HG03097 (cell line): ENCODE measurements at regions not wholly inside any gene's neighbourhood (a gene's known extent, or its start where the extent isn't known, plus 50 kb on each side); places are given as distances from the start of the nearest gene placed in this dataset.

Experiments used
- ATAC-seq: cut with Tn5 transposase; IDR thresholded peaks from one replicate; pipeline ENCODE4 v1.9.1; 2021; ENCODE audit not compliant: unreplicated experiment, low FRiP score

- ATAC-seq, result no peak
Observed at GRCh38 chr9:108182270-108182669, 673.5 kb downstream of the ACTL7B start.

DNA sequence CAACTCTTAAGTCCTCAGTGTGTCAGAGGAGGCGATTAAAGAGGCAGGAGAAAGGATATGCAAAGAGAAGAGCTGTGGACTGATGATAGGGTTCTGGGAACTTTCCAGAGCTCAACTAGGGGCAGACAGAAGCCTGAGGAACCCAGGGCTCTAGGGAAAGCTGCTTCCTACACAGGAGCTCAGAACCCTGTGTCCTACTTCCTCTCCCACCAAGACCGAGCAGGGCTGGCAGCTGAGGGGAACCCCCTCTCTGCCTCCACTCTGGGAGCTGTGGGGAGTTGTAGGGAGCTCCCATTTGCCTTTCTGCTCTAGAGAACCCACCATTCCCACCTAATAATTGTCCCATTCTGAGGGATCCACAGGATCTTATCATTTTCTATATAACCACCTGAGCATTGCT lies 674.3 kb downstream of the ACTL7B start:
- no peak for ATAC-seq

DNA sequence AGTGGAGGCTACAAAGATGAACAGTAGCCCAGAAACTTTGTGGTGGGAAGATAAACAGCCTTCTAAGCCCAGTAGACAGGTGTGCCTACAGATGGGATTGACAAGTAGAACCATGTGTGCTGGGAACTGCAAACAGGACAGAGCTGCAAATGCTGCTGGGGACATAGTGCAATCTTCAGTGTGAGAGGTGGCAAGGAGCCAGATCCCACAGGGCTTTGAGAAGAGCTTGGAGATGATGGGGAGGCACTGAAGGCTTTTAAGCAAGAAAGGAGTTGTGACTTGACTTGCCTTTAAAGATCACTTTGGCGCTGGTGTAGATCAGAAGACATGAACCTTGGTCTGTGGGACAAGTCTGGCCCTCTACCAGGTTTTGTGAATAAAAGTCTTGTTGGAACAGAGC lies 675.2 kb downstream of the ACTL7B start:
- ATAC-seq, result no peak

- ATAC-seq, result no peak
Observed at GRCh38 chr9:108178318-108178717, 677.5 kb downstream of the ACTL7B start.

GRCh38 chr9:108168236-108168850 lies 678.8 kb upstream of the KLF4 start:
- no peak for ATAC-seq

- ATAC-seq, result no peak
Observed at GRCh38 chr9:108167136-108167900, 677.7 kb upstream of the KLF4 start.

DNA sequence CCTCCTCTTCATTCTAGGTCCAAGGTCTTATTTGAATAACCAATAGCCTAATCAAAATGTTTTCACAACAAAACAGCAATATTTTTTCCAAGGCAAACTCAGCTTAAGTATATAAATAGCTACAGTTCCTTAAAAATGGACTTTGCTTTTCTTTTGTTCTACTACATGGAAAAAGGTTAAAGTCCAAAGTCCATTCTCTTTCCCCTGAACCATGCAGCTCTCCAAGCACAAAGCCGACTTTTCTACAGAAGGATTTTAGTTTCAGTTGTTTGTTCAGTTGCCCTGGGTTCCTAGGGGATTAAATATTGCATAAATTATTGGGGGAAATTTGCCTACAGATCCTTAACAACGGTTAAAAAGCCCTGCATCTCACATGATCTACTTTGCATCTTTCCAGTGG lies 677.0 kb upstream of the KLF4 start:
- ATAC-seq, result no peak

- no peak for ATAC-seq
Observed at GRCh38 chr9:108163321-108164005, 673.9 kb upstream of the KLF4 start.

DNA sequence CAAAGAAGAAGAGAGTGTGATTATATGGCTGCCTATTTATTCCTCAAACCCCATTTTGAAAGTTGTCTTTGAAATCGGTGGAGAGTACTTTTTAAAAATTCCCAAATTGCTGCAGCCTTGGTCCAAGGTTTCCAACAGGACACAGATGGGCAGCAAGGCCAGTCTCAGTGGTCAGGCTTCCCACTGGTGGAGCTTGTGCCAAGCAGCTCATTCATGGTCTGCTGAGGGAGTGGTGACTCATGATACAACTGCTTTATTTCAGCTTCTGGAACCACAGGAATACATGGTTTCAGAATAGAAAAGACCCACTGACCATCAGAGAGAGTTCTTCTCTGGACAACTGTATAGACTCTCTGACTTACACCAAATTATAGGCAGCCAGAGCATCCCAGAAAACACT lies 673.1 kb upstream of the KLF4 start:
- no peak for ATAC-seq

DNA sequence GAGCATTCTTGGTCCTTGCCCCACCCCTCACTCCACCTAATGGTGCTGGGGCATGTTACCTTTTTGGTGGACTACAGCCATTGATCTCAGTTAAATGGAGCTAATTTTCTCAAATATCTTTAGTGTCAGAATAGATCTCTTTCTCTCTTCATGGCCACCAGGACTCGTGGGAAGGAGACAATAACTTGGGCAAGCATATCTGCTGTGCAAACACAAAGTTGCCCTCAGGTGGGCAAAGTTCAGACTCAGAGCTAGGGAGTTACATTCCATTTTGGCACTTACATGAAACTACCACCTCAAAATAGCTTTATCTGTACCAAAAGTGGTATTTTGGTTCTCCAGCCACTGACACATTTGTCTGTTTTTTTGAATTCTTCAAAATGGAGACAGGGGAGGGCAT lies 671.9 kb upstream of the KLF4 start:
- no peak for ATAC-seq

GRCh38 chr9:108160706-108161355 lies 671.3 kb upstream of the KLF4 start:
- ATAC-seq, result no peak

DNA sequence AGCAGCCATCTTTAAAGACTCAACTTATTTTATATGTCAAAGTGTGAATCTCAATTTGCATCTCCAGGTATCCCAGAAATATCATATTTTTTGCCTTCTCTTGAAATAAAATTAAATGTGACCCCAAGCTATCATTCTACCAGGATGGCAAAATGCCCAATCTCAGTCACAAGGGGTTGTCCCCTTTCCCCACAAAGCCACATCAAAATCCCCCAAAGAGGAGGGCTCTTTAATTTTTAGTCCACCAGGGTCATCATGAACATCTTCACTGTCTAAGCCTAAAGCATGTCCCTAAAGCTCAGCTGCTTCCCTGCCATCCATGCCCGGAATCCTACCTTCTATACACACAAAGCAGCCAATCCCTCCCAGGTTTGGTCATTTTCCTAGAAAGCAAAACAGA lies 670.5 kb upstream of the KLF4 start:
- no peak for ATAC-seq

GRCh38 chr9:108158236-108158995 lies 668.8 kb upstream of the KLF4 start:
- ATAC-seq, result no peak

DNA sequence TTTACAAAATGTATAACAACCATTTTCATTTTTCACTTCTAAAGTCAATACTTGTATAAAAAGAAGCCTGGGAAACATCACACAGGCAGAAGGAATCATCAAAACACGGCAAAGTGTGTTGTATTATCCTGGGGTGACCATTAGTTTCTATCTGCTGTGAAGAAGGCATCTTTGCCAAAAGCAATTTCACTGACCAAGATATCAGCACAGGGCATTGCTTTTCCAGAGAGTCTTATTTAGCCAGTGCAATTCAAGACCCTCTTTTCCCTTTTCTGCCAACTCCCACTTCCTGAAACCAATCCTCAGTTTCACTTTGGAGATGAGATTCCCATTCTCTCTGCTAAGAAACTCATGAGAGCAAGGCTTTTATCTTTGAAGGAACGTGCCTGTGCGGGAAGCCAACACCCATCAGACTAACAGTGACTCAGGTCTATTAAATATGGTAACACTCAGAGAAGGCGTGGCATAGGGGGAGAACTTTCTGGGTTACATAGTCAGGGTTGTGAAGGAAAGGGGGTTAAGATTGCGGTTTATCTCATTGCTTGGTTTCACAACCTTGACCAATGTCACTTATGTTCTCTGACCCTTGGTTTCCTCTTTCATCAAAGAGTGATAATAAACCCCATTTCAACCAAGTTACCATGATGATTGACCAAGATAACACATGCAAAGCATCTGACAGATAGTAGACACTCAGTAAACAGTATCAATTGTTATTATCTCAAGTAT lies 666.9 kb upstream of the KLF4 start:
- no peak for ATAC-seq

DNA sequence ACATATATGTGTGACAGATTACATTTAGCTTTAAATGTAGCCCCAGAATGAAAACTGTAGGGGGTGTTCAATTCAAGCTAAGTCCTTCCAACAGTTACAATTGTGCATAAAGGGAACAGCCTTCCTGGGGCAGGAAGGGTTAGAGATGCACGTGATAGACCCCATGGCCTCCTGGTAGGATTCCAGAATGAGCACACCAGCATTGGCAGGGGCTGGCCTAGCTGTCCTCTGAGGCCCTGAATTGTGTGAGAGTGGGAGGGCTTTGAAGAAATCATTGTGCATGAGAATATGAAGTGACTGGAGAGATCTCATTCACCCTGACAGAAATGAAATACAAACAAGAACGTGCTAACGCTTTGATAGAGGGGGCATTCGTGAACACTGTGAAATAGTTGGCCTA lies 663.8 kb upstream of the KLF4 start:
- no peak for ATAC-seq

DNA sequence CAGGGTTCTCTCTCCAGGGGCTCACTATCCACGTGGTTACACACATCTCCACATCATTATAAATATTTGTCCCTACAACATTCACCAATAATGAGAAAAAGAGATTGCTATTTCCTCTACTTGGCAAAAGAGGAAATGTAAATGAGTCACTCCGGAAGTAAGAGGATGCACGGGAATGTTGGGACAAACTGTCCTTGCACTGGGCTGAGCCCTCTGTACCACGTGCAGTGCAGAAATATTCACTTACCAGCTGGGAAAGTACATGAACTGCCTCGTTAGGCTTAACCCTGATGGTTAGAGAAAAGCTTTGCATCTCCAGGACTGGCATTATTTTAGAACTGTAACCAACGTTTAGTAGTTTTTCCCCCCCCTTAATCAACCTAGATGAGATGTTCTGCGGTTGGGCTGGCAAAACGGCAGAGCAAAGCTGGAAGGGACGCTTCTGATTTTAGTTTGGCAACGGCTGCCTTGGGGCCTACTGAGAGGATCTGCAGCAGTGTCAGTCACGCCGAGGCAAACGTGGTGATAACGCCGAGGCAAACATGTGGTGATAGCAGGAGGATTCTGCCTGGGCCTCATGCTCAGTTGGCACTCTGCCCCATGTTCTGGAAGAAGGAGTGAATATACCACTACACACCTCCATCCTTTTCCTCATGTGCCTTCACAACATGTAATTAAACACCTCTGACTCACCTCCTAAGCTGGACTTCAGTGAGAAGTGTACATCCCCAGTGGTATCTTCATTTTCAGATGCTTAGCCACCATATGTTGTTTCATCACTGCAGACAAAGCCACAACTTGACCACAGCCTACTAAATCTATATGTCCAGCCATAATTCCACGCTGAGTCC lies 661.4 kb upstream of the KLF4 start:
- no peak for ATAC-seq

- no peak for ATAC-seq
Observed at GRCh38 chr9:108149326-108149725, 659.8 kb upstream of the KLF4 start.

GRCh38 chr9:108142504-108143201 lies 653.1 kb upstream of the KLF4 start:
- no peak for ATAC-seq

DNA sequence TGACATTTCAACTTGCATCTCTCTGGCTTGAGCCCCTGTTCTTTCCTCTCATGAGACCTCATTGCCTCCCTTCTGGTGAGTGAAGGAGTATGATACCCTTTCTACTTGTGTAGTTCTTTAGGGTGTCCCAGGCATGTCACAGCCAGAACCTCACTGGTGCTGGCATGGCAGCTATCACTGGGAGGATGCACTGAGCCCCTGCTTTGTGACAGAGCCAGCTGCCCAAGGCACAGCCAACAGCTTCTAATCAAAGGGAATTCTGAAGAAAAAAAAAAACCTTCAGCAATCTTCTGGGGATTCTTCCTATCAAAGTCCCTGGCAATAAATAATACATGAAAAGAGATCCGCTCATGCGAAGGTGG lies 652.6 kb upstream of the KLF4 start:
- ATAC-seq, result no peak
